Testis (tissue), 2 donors: ENCODE measurements at regions not wholly inside any gene's neighbourhood (a gene's known extent, or its start where the extent isn't known, plus 50 kb on each side); places are given as distances from the start of the nearest gene placed in this dataset.

ENCODE experiments used
- CTCF ChIP-seq, 3 experiments: fragments of 450-650 bp in 2 of 3; fragments of 200-600 bp in 1 of 3; sonication (generic) in 1 of 3; IDR thresholded peaks; one replicate each; pipeline ENCODE4 v1.5.1; 2016 to 2019; ENCODE audit warnings: antibody characterized with exemption in 3 of 3, mild to moderate bottlenecking in 2 of 3, moderate library complexity in 1 of 3
- POLR2A ChIP-seq: fragments of 450-650 bp; IDR thresholded peaks from one replicate; pipeline ENCODE4 v1.6.1; 2017; ENCODE audit warnings: antibody characterized with exemption, mild to moderate bottlenecking, moderate library complexity

GRCh38 chrX:39900777-39901170 is 197.0 kb downstream of the BCOR start:
- no peak for TF ChIP-seq CTCF (IDR thresholded peaks at IDR 0.05)
- no peak for TF ChIP-seq POLR2A
